ENCODE measurements at regions not wholly inside any gene's neighbourhood (a gene's known extent, or its start where the extent isn't known, plus 50 kb on each side); places are given as distances from the start of the nearest gene placed in this dataset.

DNA sequence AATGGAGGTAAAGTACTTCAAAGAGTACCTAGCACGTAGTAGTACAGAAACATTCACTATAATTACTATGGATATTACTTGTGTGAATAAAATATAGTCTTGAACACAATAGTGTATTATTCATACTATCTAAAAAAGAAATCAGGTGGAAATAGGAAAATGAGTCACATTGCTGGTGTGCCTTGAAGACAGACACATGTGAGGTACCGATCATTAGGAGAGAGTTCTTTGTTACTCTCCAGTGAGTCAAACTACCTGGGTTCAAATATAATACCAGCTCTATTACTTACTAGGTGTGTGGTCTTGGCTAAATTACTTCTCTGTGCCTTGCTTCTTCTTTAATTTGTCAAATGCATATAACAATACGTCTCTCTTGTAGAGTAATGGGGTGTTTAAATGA, 50.8 kb upstream of the BEND6 start:
- no peak overlapping the region for H2AFZ ChIP-seq
- DNase-seq (ENCODE audit: low spot score) = no peak
- TF ChIP-seq EZH2phosphoT487 (IDR thresholded peaks at IDR 0.05; ENCODE audit: low read depth, severe bottlenecking, unreplicated experiment) (no peak), EZH2 (IDR thresholded peaks at IDR 0.05; ENCODE audit: borderline replicate concordance) (no peak)
- TF ChIP-seq, protein P1, sequence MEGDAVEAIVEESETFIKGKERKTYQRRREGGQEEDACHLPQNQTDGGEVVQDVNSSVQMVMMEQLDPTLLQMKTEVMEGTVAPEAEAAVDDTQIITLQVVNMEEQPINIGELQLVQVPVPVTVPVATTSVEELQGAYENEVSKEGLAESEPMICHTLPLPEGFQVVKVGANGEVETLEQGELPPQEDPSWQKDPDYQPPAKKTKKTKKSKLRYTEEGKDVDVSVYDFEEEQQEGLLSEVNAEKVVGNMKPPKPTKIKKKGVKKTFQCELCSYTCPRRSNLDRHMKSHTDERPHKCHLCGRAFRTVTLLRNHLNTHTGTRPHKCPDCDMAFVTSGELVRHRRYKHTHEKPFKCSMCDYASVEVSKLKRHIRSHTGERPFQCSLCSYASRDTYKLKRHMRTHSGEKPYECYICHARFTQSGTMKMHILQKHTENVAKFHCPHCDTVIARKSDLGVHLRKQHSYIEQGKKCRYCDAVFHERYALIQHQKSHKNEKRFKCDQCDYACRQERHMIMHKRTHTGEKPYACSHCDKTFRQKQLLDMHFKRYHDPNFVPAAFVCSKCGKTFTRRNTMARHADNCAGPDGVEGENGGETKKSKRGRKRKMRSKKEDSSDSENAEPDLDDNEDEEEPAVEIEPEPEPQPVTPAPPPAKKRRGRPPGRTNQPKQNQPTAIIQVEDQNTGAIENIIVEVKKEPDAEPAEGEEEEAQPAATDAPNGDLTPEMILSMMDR (IDR thresholded peaks at IDR 0.05; ENCODE audit: poor library complexity) = no peak
- no peaks in the 10 kb centered on the region for H3K9me3 ChIP-seq (ENCODE audit: low read depth)
- H3K79me2 ChIP-seq = no peaks in the 10 kb centered on the region
- H3K4me2 ChIP-seq = no peak overlapping the region
- WGBS (ENCODE audit: low lambda C conversion rate, missing lambda C conversion rate) = 58% methylated on average over 3 of the region's 3 CpGs
- H3K27ac ChIP-seq = no peak overlapping the region
- no peaks in the 10 kb centered on the region for H4K20me1 ChIP-seq (ENCODE audit: insufficient read depth, poor library complexity, severe bottlenecking)
- no peak overlapping the region for H3K4me3 ChIP-seq
- H3K27me3 ChIP-seq = no peaks in the 10 kb centered on the region
- no peaks in the 10 kb centered on the region for H3K36me3 ChIP-seq (replicated peaks; ENCODE audit: insufficient read depth, low read depth)
- H3K4me1 ChIP-seq (ENCODE audit: insufficient read depth) = peaks cover 9% of the 10 kb centered on the region
- no peaks in the 10 kb centered on the region for H3K9me2 ChIP-seq (replicated peaks; ENCODE audit: insufficient read depth)

DNA sequence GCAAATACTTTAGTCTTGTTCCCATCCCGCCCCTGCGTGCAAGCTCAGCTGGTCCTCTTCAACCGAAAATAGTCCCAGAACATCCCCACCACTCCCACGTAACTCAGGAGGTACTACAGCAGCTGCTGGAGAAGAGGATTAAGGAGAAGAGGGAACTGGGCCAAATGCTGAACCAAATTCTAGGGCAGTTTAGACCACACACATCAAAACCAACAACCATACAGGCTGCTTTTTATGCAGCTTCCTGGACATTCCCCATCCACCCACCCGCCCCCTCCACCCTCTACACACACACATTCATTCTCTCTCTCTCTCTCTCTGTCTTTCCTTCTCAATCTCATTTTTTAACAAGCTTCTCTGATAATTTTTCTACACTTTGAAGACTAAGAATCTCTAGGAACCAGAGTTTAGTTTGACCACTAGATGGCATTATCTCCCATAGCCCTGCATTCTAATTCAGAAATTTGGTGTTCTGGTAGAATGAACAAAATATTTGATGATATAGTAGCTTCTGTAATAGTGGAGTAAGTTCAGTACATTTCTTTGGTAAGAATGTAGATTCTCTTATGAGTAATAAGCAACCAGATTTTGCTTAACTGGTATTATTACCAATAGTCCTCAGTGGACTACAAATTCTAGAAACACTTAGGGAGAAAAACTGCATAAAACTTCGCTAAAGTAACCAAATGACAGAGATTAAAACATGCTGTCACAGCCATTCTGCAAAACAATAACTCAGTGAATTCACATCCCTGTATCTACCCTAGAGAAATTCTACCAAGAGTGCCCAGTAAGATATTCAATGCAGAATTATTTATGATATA, 52.1 kb upstream of the BEND6 start:
- peak; percentile 42 for DNase-seq (ENCODE audit: low spot score)
- H3K36me3 ChIP-seq (replicated peaks; ENCODE audit: insufficient read depth, low read depth) = no peaks in the 10 kb centered on the region
- H4K20me1 ChIP-seq (ENCODE audit: insufficient read depth, poor library complexity, severe bottlenecking) = no peaks in the 10 kb centered on the region
- no peaks in the 10 kb centered on the region for H3K27me3 ChIP-seq
- peak overlapping the region; percentile 63 for H3K4me2 ChIP-seq
- no peaks in the 10 kb centered on the region for H3K79me2 ChIP-seq
- no peaks in the 10 kb centered on the region for H3K9me2 ChIP-seq (replicated peaks; ENCODE audit: insufficient read depth)
- WGBS (ENCODE audit: low lambda C conversion rate, missing lambda C conversion rate) = 47% methylated on average over 5 of the region's 6 CpGs
- TF ChIP-seq EZH2 (IDR thresholded peaks at IDR 0.05; ENCODE audit: borderline replicate concordance) = no peak
- TF ChIP-seq, protein P1 (IDR thresholded peaks at IDR 0.05; ENCODE audit: poor library complexity) = peak; percentile 85
- TF ChIP-seq EZH2phosphoT487 (IDR thresholded peaks at IDR 0.05; ENCODE audit: low read depth, severe bottlenecking, unreplicated experiment) = no peak
- no peak overlapping the region for H3K4me3 ChIP-seq
- H2AFZ ChIP-seq = peak overlapping the region; percentile 30
- peaks cover 16% of the 10 kb centered on the region for H3K4me1 ChIP-seq (ENCODE audit: insufficient read depth)
- no peak overlapping the region for H3K27ac ChIP-seq
- H3K9me3 ChIP-seq (ENCODE audit: low read depth) = no peaks in the 10 kb centered on the region

DNA sequence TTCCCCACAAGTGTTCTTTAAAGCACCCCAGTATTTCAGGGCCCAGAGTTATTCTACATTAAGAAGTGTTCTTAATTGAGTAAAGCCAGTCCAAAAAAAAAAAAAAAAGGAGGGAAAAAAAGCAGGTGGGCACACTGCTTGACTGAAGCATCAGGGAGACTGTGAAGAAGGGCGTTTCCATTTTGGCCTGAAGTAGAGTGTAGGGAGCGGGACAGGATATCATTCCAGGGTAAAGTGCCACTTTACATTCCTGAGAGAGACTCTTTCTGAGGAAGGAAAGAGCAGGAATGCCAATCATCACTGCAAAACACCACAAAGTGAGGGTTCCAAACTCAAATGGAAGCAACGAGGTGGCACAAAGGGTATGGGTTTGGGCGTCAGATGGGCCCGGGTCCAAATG, 54.1 kb upstream of the BEND6 start:
- no peaks in the 10 kb centered on the region for H3K9me3 ChIP-seq (ENCODE audit: low read depth)
- H2AFZ ChIP-seq = no peak overlapping the region
- peaks cover 16% of the 10 kb centered on the region for H3K4me1 ChIP-seq (ENCODE audit: insufficient read depth)
- no peak overlapping the region for H3K4me3 ChIP-seq
- TF ChIP-seq EZH2 (IDR thresholded peaks at IDR 0.05; ENCODE audit: borderline replicate concordance) = no peak
- TF ChIP-seq, protein P1 (IDR thresholded peaks at IDR 0.05; ENCODE audit: poor library complexity) = no peak
- TF ChIP-seq EZH2phosphoT487 (IDR thresholded peaks at IDR 0.05; ENCODE audit: low read depth, severe bottlenecking, unreplicated experiment) = no peak
- WGBS (ENCODE audit: low lambda C conversion rate, missing lambda C conversion rate) = 89% methylated on average over 5 of the region's 5 CpGs
- H3K9me2 ChIP-seq (replicated peaks; ENCODE audit: insufficient read depth) = no peaks in the 10 kb centered on the region
- H3K79me2 ChIP-seq = no peaks in the 10 kb centered on the region
- no peak overlapping the region for H3K4me2 ChIP-seq
- no peak for DNase-seq (ENCODE audit: low spot score)
- H4K20me1 ChIP-seq (ENCODE audit: insufficient read depth, poor library complexity, severe bottlenecking) = no peaks in the 10 kb centered on the region
- no peaks in the 10 kb centered on the region for H3K27me3 ChIP-seq
- no peak overlapping the region for H3K27ac ChIP-seq
- no peaks in the 10 kb centered on the region for H3K36me3 ChIP-seq (replicated peaks; ENCODE audit: insufficient read depth, low read depth)
